HUES6 (cell line): ENCODE measurements at regions not wholly inside any gene's neighbourhood (a gene's known extent, or its start where the extent isn't known, plus 50 kb on each side); places are given as distances from the start of the nearest gene placed in this dataset.

ENCODE experiments used
- H3K27ac ChIP-seq: 2 replicates; pipeline ENCODE4 v1.7.0; 2013; ENCODE audit warnings: low read depth, mild to moderate bottlenecking, low read length, inconsistent platforms
- H3K27me3 ChIP-seq: 2 replicates; pipeline ENCODE4 v1.6.1; 2013; ENCODE audit warnings: low read length; ENCODE audit not compliant: control insufficient read depth, insufficient read depth
- H3K36me3 ChIP-seq: 2 replicates; pipeline ENCODE4 v1.6.1; 2013; ENCODE audit warnings: low read length; ENCODE audit not compliant: control insufficient read depth, insufficient read depth
- H3K4me1 ChIP-seq: 2 replicates; pipeline ENCODE4 v1.6.1; 2013; ENCODE audit warnings: low read length; ENCODE audit not compliant: control insufficient read depth, insufficient read depth
- H3K4me3 ChIP-seq: 2 replicates; pipeline ENCODE4 v1.5.1; 2013; ENCODE audit warnings: low read depth, low read length
- H3K9ac ChIP-seq: one replicate; pipeline ENCODE4 v1.6.1; 2013; ENCODE audit warnings: mild to moderate bottlenecking, low read length
- H3K9me3 ChIP-seq: 2 replicates; pipeline ENCODE4 v1.6.1; 2013; ENCODE audit warnings: low read depth, low read length; ENCODE audit not compliant: control insufficient read depth, insufficient read depth

- Histone ChIP-seq H3K27me3 (no peaks in the 10 kb centered on the region), H3K9me3 (no peaks in the 10 kb centered on the region), H3K4me3 (no peak overlapping the region), H3K4me1 (peaks cover 24% of the 10 kb centered on the region), H3K27ac (no peak overlapping the region), H3K36me3 (no peaks in the 10 kb centered on the region), H3K9ac (no peak overlapping the region)
Measured at GRCh38 chr5:74259572-74259971, 381.0 kb downstream of the ENC1 start.

- H3K4me1 ChIP-seq: peaks cover 24% of the 10 kb centered on the region
- no peaks in the 10 kb centered on the region for H3K36me3 ChIP-seq
- H3K27ac ChIP-seq: no peak overlapping the region
- H3K9ac ChIP-seq: peak overlapping the region; percentile 22
- no peaks in the 10 kb centered on the region for H3K27me3 ChIP-seq
- H3K9me3 ChIP-seq: no peaks in the 10 kb centered on the region
- no peak overlapping the region for H3K4me3 ChIP-seq
Measured at GRCh38 chr5:74258314-74258665, 382.2 kb downstream of the ENC1 start.

DNA sequence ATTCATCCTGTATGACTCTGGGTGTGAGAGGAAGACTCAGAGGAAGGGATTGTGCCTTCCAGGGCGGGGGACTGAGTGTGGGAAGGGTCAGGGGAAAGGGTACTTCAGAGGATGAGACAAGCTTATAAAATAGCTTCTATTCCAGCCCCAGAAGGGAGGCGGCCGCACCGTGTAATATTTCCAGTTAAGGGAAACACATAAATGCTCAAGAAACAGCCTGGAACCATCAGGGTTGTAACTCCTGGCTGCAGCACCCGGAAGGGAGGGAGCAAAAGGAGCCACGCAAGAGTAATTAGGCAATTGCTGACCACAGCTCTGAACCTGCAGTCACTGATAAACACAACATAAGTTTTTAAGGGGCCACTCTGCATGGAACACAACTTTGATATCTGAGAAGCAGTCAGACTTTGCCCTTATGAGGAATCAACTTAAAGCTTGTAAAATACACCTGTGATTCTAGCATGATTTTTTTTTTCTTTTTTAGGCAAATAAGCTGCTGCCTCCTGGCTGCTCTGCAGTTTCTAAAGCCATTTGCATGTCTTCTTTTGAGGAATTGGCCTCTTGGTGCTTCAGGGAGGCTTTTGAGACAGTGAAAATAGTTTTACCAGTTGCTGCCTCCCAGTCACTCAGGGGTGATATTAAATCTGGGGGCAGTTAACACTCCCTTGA lies 382.7 kb downstream of the ENC1 start:
- peak overlapping the region; percentile 22 for H3K9ac ChIP-seq
- no peaks in the 10 kb centered on the region for H3K27me3 ChIP-seq
- H3K4me1 ChIP-seq: peaks cover 24% of the 10 kb centered on the region
- H3K27ac ChIP-seq: no peak overlapping the region
- no peaks in the 10 kb centered on the region for H3K36me3 ChIP-seq
- no peak overlapping the region for H3K4me3 ChIP-seq
- H3K9me3 ChIP-seq: no peaks in the 10 kb centered on the region

- no peak overlapping the region for H3K9ac ChIP-seq
- H3K27ac ChIP-seq: no peak overlapping the region
- no peak overlapping the region for H3K4me3 ChIP-seq
- H3K9me3 ChIP-seq: no peaks in the 10 kb centered on the region
- H3K4me1 ChIP-seq: peaks cover 24% of the 10 kb centered on the region
- H3K27me3 ChIP-seq: no peaks in the 10 kb centered on the region
- H3K36me3 ChIP-seq: no peaks in the 10 kb centered on the region
Measured at GRCh38 chr5:74257060-74257527, 383.4 kb downstream of the ENC1 start.

DNA sequence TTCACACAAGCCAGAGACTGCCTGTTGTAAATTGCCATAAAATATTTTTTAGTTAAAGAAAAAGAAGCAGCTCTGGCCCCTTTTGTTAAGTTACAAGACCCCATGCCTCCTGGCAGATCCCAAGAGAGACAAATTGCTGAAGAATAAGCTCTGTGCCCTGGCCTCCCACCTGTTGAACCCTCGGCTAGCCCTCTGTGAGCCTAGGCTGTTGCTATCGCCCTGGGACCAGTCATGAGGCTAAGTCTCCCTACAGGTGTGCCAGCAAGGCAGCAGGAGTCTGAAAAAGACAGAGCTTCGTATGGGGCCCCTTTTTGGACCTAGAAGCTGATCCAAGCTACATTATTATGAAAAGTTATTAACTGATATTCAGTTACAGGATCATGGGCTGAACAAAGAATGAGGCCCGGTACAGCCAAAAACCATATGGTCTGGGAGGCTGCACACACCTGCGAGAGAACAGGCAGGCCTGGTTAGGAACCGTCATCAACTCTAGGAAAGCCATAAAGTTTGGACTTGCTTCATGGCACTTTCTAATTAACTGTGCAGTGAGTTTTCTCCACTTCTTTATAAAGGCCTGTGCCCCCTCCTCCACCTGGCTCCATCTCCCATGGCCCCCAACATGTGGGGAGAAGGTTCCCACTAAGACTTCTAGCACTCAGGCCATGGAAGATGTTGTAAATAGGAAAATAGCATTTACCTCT lies 384.7 kb downstream of the ENC1 start:
- H3K36me3 ChIP-seq: no peaks in the 10 kb centered on the region
- peaks cover 29% of the 10 kb centered on the region for H3K4me1 ChIP-seq

DNA sequence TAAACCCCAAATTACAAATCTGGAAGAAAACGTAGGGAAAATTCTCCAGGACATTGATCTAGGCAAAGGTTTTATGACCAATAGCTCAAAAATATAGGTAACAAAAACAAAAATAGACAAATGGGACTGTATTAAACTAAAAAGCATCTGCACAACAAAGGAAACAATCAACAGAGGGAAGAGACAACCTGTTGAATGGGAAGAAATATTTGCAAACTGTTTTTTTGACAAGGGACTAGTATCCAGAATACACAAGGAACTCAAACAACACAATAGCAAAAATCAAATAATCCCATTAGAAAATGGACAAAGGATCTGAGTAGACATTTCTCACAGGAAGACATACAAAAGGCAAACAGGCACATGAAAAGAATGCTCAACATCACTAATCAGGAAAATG lies 386.3 kb downstream of the ENC1 start:
- no peak overlapping the region for H3K27ac ChIP-seq
- H3K9me3 ChIP-seq: no peaks in the 10 kb centered on the region
- no peak overlapping the region for H3K4me3 ChIP-seq
- peaks cover 30% of the 10 kb centered on the region for H3K4me1 ChIP-seq
- H3K9ac ChIP-seq: no peak overlapping the region
- no peaks in the 10 kb centered on the region for H3K27me3 ChIP-seq
- H3K36me3 ChIP-seq: no peaks in the 10 kb centered on the region

More for the DNA sequence above, 384.7 kb downstream of the ENC1 start:
- Histone ChIP-seq H3K4me3 (no peak overlapping the region), H3K9ac (no peak overlapping the region), H3K27ac (no peak overlapping the region), H3K9me3 (no peaks in the 10 kb centered on the region), H3K27me3 (no peaks in the 10 kb centered on the region)

- no peak overlapping the region for H3K27ac ChIP-seq
- no peak overlapping the region for H3K4me3 ChIP-seq
- H3K27me3 ChIP-seq: no peaks in the 10 kb centered on the region
- peaks cover 15% of the 10 kb centered on the region for H3K4me1 ChIP-seq
- no peak overlapping the region for H3K9ac ChIP-seq
- H3K9me3 ChIP-seq: no peaks in the 10 kb centered on the region
- H3K36me3 ChIP-seq: no peaks in the 10 kb centered on the region
Measured at GRCh38 chr5:74252044-74252443, 388.5 kb downstream of the ENC1 start.

DNA sequence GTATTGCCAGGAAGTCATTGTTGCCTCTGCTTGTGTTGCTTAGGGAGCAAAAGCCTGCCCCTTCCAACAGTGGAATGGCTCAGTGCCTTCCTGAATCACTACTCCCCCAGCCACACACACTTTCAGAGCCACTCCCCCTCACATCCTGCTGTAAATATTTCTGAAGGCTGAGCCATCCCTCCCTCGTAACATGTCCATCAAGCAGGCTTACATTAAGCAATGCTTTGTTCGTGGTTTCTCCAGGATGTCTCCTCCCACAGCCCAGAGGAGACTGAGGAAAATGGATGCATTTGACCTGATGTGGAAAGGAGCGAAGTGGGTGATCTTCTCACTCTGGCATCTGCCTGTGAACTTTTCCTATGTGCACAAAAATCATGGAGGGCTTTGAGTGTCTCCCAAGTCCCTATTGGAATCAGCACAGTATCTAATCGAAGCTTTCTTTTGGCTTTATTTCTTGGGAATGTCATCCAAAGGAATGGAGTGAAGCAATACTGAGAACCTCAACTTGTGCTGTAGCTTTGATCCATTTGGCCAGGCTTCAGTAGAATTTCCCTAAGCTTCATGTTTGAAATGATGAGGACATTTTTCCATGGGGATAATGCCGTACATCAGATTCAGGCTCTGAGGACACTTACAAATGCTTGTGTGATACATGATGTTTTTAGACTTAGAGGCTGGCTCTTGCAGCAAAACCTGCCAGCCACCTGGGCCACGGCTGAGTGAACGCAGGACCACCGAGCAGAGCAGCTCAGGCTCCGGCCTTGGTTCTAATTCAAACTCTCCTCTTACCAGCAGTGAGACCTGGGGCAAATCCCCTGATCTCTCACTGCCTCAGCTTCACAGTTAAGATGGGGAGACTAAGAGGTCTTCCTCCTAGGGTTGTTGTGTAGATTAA lies 389.1 kb downstream of the ENC1 start:
- H3K4me3 ChIP-seq: no peak overlapping the region
- H3K9me3 ChIP-seq: no peaks in the 10 kb centered on the region
- no peaks in the 10 kb centered on the region for H3K36me3 ChIP-seq
- H3K9ac ChIP-seq: no peak overlapping the region
- no peaks in the 10 kb centered on the region for H3K27me3 ChIP-seq
- peaks cover 12% of the 10 kb centered on the region; the same call in 1 of the 2 replicates for H3K4me1 ChIP-seq
- no peak overlapping the region for H3K27ac ChIP-seq

- no peak overlapping the region for H3K4me3 ChIP-seq
- H3K27ac ChIP-seq: no peak overlapping the region
- H3K27me3 ChIP-seq: no peaks in the 10 kb centered on the region
- H3K9me3 ChIP-seq: no peaks in the 10 kb centered on the region
- peaks cover 12% of the 10 kb centered on the region; the same call in 1 of the 2 replicates for H3K4me1 ChIP-seq
- no peaks in the 10 kb centered on the region for H3K36me3 ChIP-seq
- H3K9ac ChIP-seq: no peak overlapping the region
Measured at GRCh38 chr5:74250304-74251102, 390.0 kb downstream of the ENC1 start.

- H3K9ac ChIP-seq: no peak overlapping the region
- H3K4me1 ChIP-seq: peaks cover 12% of the 10 kb centered on the region; the same call in 1 of the 2 replicates
Measured at GRCh38 chr5:74248576-74248975, 392.0 kb downstream of the ENC1 start.

More at GRCh38 chr5:74248576-74248975, 392.0 kb downstream of the ENC1 start:
- no peaks in the 10 kb centered on the region for H3K9me3 ChIP-seq
- no peak overlapping the region for H3K27ac ChIP-seq
- no peaks in the 10 kb centered on the region for H3K36me3 ChIP-seq
- H3K27me3 ChIP-seq: no peaks in the 10 kb centered on the region
- H3K4me3 ChIP-seq: no peak overlapping the region
